Liver (tissue), 8 donors: ENCODE measurements at regions not wholly inside any gene's neighbourhood (a gene's known extent, or its start where the extent isn't known, plus 50 kb on each side); places are given as distances from the start of the nearest gene placed in this dataset.

Source experiments
- DNase-seq: peaks from one replicate; pipeline ENCODE4 v3.0.0-alpha.2; 2017; ENCODE audit warnings: low spot score
- H3K27ac ChIP-seq, 2 donors: one replicate each; pipeline ENCODE4 v1.7.0; 2013; ENCODE audit warnings: inconsistent platforms in 2 of 2, low read length in 2 of 2, control low read depth in 1 of 2, low read depth in 1 of 2, mild to moderate bottlenecking in 1 of 2
- H3K27me3 ChIP-seq, 4 donors: one replicate each; pipeline versions ENCODE4 v1.6.1 to v1.7.0; 2013; ENCODE audit warnings: low read length in 3 of 4, inconsistent platforms in 1 of 4, mild to moderate bottlenecking in 1 of 4, moderate library complexity in 1 of 4; ENCODE audit not compliant: control insufficient read depth in 4 of 4, insufficient read depth in 4 of 4
- H3K36me3 ChIP-seq, 4 donors: one replicate each; pipeline versions ENCODE4 v1.6.1 to v1.7.0; 2013; ENCODE audit warnings: low read length in 3 of 4, mild to moderate bottlenecking in 3 of 4, low read depth in 1 of 4, moderate library complexity in 1 of 4; ENCODE audit not compliant: control insufficient read depth in 4 of 4, insufficient read depth in 3 of 4
- H3K4me1 ChIP-seq, 4 donors: one replicate each; pipeline versions ENCODE4 v1.6.1 to v1.7.0; 2013; ENCODE audit warnings: low read length in 3 of 4, mild to moderate bottlenecking in 3 of 4, moderate library complexity in 1 of 4; ENCODE audit not compliant: control insufficient read depth in 4 of 4, insufficient read depth in 4 of 4
- H3K4me3 ChIP-seq, 3 donors: one replicate each; pipeline versions ENCODE4 v1.6.1 to v1.7.0; 2013; ENCODE audit warnings: low read length in 3 of 3, control low read depth in 1 of 3, low read depth in 1 of 3, mild to moderate bottlenecking in 1 of 3
- H3K9ac ChIP-seq, 2 donors: one replicate each; pipeline ENCODE4 v1.7.0; 2013; ENCODE audit warnings: low read length in 2 of 2, mild to moderate bottlenecking in 2 of 2, moderate library complexity in 2 of 2, control low read depth in 1 of 2, low read depth in 1 of 2
- H3K9me3 ChIP-seq, 4 donors: one replicate each; pipeline versions ENCODE4 v1.6.1 to v1.7.0; 2013; ENCODE audit warnings: low read length in 3 of 4; ENCODE audit not compliant: control insufficient read depth in 4 of 4
- EGR1 ChIP-seq, 2 donors: IDR thresholded peaks; 2 replicates each; pipeline ENCODE4 v1.6.1; 2016 to 2018; ENCODE audit warnings: antibody characterized with exemption in 2 of 2, low read depth in 2 of 2
- FOXA1 ChIP-seq: IDR thresholded peaks from 2 replicates; pipeline ENCODE4 v1.6.1; 2016; ENCODE audit warnings: antibody characterized with exemption
- FOXA2 ChIP-seq: IDR thresholded peaks from 2 replicates; pipeline ENCODE4 v1.6.1; 2016; ENCODE audit warnings: antibody characterized with exemption
- GABPA ChIP-seq, 2 donors: IDR thresholded peaks in 1 of 2; conservative IDR thresholded peaks in 1 of 2; 2 replicates each; pipeline ENCODE4 v1.6.1; 2016; ENCODE audit warnings: antibody characterized with exemption in 2 of 2, mild to moderate bottlenecking in 1 of 2, moderate library complexity in 1 of 2
- HNF4A ChIP-seq, 2 donors: conservative IDR thresholded peaks; 2 replicates each; pipeline ENCODE4 v1.6.1; 2016; ENCODE audit warnings: antibody characterized with exemption in 2 of 2, mild to moderate bottlenecking in 2 of 2
- HNF4G ChIP-seq: IDR thresholded peaks from 2 replicates; pipeline ENCODE4 v1.6.1; 2016; ENCODE audit warnings: antibody characterized with exemption
- JUND ChIP-seq, 2 donors: IDR thresholded peaks; 2 replicates each; pipeline ENCODE4 v1.6.1; 2016; ENCODE audit warnings: antibody characterized with exemption in 2 of 2
- NR2F2 ChIP-seq: IDR thresholded peaks from 2 replicates; pipeline ENCODE4 v1.6.1; 2016; ENCODE audit warnings: antibody characterized with exemption
- RAD21 ChIP-seq, 2 donors: IDR thresholded peaks; 2 replicates each; pipeline ENCODE4 v1.6.1; 2016; ENCODE audit warnings: antibody characterized with exemption in 2 of 2, mild to moderate bottlenecking in 2 of 2
- RXRA ChIP-seq, 2 donors: IDR thresholded peaks; 2 replicates each; pipeline ENCODE4 v1.6.1; 2017 to 2018; ENCODE audit warnings: antibody characterized with exemption in 2 of 2, mild to moderate bottlenecking in 1 of 2
- SP1 ChIP-seq: IDR thresholded peaks from 2 replicates; pipeline ENCODE4 v1.6.1; 2018; ENCODE audit warnings: antibody characterized with exemption, mild to moderate bottlenecking
- TAF1 ChIP-seq: conservative IDR thresholded peaks from 2 replicates; pipeline ENCODE4 v1.6.1; 2016; ENCODE audit warnings: antibody characterized with exemption, mild to moderate bottlenecking
- YY1 ChIP-seq: IDR thresholded peaks from 2 replicates; pipeline ENCODE4 v1.6.1; 2016; ENCODE audit warnings: antibody characterized with exemption, mild to moderate bottlenecking
- WGBS: extraction: QIAGEN DNeasy Blood & Tissue Kit; methylation state at CpG from one replicate; pipeline ENCODE4 v1.1.7; 2013; 5-methylcytosine and 5-hydroxymethylcytosine counted together
- TF ChIP-seq, protein P1 (sequence below): fragments of 150-350 bp; IDR thresholded peaks from 2 replicates; pipeline ENCODE4 v1.5.1; 2017; ENCODE audit warnings: improper control_type of control experiment, low read depth, low read length; ENCODE audit not compliant: missing input control
- TF ChIP-seq, protein P2 (sequence below): IDR thresholded peaks from 2 replicates; pipeline ENCODE4 v1.6.1; 2016; ENCODE audit warnings: antibody characterized with exemption, mild to moderate bottlenecking
- TF ChIP-seq, protein P3 (sequence below): IDR thresholded peaks from 2 replicates; pipeline ENCODE4 v1.6.1; 2016; ENCODE audit warnings: antibody characterized with exemption
- TF ChIP-seq, protein P4 (sequence below): IDR thresholded peaks from 2 replicates; pipeline ENCODE4 v1.6.1; 2016; ENCODE audit warnings: antibody characterized with exemption
- TF ChIP-seq, protein P5 (sequence below): IDR thresholded peaks from 2 replicates; pipeline ENCODE4 v1.6.1; 2016; ENCODE audit warnings: antibody characterized with exemption
- donor health status: healthy.
- donor health status: healthy.
- donor health status: healthy.
- donor health status: healthy.
- donor health status: healthy.

DNA sequence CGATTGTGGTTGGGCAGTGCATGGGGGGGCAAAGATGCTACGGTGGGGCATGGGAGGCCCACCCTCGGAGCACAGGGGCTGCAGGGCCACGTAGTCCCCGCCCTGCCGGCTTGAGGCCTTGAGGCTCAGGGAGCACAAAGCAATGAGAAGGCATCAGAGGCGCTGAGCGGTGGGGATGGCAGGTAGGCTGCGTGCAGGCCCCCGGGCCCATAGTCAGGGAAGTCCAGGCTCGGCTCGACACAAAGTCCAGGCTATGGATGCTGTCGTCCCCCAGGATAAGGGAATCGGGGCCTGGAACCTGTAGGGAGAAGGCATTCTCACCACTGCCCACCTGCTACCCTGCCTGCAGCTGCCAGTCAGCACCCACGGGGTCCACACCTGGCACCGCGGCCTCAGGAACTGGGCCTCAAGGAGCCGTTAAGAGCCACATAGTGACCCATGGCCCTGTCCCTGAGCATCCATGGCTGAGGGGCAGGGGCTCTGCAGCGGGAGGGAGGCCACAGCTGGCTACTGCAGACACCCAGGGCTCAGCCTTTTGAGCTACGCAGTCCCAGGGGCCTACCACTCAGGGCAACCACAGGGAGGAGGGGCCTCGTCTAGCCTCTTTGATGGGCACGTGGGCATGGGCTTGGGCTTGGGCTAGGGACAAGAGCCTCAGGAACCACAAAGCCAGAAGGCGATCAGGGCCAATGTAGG lies 179.7 kb downstream of the IGLL1 start (continued):
- TF ChIP-seq, protein P1, sequence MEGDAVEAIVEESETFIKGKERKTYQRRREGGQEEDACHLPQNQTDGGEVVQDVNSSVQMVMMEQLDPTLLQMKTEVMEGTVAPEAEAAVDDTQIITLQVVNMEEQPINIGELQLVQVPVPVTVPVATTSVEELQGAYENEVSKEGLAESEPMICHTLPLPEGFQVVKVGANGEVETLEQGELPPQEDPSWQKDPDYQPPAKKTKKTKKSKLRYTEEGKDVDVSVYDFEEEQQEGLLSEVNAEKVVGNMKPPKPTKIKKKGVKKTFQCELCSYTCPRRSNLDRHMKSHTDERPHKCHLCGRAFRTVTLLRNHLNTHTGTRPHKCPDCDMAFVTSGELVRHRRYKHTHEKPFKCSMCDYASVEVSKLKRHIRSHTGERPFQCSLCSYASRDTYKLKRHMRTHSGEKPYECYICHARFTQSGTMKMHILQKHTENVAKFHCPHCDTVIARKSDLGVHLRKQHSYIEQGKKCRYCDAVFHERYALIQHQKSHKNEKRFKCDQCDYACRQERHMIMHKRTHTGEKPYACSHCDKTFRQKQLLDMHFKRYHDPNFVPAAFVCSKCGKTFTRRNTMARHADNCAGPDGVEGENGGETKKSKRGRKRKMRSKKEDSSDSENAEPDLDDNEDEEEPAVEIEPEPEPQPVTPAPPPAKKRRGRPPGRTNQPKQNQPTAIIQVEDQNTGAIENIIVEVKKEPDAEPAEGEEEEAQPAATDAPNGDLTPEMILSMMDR, result no peak
- TF ChIP-seq FOXA2, result no peak
- no peak for TF ChIP-seq SP1
- no peak for TF ChIP-seq HNF4G
- no peak for TF ChIP-seq NR2F2

DNA sequence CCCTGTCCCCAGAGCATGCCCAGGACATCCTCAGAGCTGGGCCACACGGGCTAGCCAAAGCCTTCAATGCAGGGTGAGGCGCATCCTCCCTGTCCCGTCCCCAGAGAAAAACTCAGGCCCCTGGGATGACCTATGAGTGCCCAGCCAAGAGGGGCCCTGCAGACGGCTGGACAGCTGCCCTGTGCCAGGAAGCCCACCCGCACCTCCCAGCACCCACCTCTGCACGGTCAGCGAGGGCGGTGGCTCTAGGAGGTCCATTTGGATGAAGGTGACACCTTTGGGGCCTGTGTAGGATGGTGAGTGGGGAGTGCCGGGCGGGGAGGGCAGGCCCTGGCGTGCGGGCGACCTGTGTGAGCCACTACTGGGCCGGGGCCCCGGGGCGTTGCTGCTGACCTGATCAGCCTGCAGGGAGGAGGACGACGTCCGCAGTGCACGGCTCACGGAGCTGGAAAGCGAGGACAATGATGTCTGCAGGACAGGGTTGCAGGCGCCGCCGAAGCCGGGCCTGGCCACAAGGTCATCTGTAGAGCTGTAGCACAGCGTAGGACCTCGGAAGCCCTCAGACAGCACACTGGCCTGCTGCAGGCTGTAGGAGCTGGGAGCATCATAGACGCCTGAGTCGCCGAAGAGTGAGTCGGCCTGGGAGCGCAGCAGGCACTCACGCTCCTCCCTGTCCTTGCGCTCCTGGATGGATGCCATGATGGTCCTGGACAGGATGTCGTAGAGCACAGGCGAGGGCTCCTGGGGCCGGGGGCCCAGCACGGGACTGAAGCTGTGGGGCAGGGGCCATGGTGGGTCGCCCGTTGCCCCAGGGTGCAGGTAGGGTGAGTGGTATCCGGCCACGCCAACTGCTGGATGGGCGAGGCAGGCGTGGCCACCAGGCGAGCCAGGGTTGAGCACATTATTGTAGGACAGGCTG lies 180.5 kb downstream of the IGLL1 start:
- no peak for DNase-seq
- 94% methylated on average over 46 of the region's 46 CpGs for WGBS

More for the DNA sequence above, 180.5 kb downstream of the IGLL1 start:
- H3K27me3 ChIP-seq, result peaks cover 0 to 3% (median 0%) of the 10 kb centered on the region in 4 donors
- H3K27ac ChIP-seq, result no peak overlapping the region
- no peak overlapping the region for H3K4me3 ChIP-seq
- H3K4me1 ChIP-seq, result peaks cover 0 to 6% (median 1%) of the 10 kb centered on the region in 4 donors
- no peaks in the 10 kb centered on the region for H3K9me3 ChIP-seq
- H3K36me3 ChIP-seq, result no peaks in the 10 kb centered on the region
- no peak overlapping the region for H3K9ac ChIP-seq
- TF ChIP-seq FOXA1, result no peak
- no peak for TF ChIP-seq GABPA (IDR thresholded peaks at IDR 0.05 in 1 of 2, conservative IDR thresholded peaks at IDR 0.05 in 1 of 2)
- no peak for TF ChIP-seq SP1
- TF ChIP-seq TAF1, result no peak
- TF ChIP-seq NR2F2, result no peak
- TF ChIP-seq, protein P2, sequence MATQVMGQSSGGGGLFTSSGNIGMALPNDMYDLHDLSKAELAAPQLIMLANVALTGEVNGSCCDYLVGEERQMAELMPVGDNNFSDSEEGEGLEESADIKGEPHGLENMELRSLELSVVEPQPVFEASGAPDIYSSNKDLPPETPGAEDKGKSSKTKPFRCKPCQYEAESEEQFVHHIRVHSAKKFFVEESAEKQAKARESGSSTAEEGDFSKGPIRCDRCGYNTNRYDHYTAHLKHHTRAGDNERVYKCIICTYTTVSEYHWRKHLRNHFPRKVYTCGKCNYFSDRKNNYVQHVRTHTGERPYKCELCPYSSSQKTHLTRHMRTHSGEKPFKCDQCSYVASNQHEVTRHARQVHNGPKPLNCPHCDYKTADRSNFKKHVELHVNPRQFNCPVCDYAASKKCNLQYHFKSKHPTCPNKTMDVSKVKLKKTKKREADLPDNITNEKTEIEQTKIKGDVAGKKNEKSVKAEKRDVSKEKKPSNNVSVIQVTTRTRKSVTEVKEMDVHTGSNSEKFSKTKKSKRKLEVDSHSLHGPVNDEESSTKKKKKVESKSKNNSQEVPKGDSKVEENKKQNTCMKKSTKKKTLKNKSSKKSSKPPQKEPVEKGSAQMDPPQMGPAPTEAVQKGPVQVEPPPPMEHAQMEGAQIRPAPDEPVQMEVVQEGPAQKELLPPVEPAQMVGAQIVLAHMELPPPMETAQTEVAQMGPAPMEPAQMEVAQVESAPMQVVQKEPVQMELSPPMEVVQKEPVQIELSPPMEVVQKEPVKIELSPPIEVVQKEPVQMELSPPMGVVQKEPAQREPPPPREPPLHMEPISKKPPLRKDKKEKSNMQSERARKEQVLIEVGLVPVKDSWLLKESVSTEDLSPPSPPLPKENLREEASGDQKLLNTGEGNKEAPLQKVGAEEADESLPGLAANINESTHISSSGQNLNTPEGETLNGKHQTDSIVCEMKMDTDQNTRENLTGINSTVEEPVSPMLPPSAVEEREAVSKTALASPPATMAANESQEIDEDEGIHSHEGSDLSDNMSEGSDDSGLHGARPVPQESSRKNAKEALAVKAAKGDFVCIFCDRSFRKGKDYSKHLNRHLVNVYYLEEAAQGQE, result no peak
- TF ChIP-seq, protein P3, sequence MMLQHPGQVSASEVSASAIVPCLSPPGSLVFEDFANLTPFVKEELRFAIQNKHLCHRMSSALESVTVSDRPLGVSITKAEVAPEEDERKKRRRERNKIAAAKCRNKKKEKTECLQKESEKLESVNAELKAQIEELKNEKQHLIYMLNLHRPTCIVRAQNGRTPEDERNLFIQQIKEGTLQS, result no peak
- TF ChIP-seq FOXA2, result no peak
- TF ChIP-seq RXRA (IDR thresholded peaks at IDR 0.05), result no peak
- no peak for TF ChIP-seq EGR1 (IDR thresholded peaks at IDR 0.05; ENCODE audit: low read depth in 2 of 2)
- TF ChIP-seq RAD21 (IDR thresholded peaks at IDR 0.05), result no peak
- TF ChIP-seq JUND (IDR thresholded peaks at IDR 0.05), result no peak
- TF ChIP-seq, protein P4, sequence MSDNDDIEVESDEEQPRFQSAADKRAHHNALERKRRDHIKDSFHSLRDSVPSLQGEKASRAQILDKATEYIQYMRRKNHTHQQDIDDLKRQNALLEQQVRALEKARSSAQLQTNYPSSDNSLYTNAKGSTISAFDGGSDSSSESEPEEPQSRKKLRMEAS, result no peak
- TF ChIP-seq HNF4G, result no peak
- no peak for TF ChIP-seq YY1
- TF ChIP-seq HNF4A (conservative IDR thresholded peaks at IDR 0.05), result no peak
- TF ChIP-seq, protein P5, sequence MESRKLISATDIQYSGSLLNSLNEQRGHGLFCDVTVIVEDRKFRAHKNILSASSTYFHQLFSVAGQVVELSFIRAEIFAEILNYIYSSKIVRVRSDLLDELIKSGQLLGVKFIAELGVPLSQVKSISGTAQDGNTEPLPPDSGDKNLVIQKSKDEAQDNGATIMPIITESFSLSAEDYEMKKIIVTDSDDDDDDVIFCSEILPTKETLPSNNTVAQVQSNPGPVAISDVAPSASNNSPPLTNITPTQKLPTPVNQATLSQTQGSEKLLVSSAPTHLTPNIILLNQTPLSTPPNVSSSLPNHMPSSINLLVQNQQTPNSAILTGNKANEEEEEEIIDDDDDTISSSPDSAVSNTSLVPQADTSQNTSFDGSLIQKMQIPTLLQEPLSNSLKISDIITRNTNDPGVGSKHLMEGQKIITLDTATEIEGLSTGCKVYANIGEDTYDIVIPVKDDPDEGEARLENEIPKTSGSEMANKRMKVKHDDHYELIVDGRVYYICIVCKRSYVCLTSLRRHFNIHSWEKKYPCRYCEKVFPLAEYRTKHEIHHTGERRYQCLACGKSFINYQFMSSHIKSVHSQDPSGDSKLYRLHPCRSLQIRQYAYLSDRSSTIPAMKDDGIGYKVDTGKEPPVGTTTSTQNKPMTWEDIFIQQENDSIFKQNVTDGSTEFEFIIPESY, result no peak
- TF ChIP-seq, protein P1, result no peak
